H9 (cell line): ENCODE measurements at regions not wholly inside any gene's neighbourhood (a gene's known extent, or its start where the extent isn't known, plus 50 kb on each side); places are given as distances from the start of the nearest gene placed in this dataset.

Experiments
- DNase-seq: peaks from one replicate; pipeline ENCODE4 v3.0.0-alpha.2; 2017
- H2AFZ ChIP-seq: one replicate; pipeline ENCODE4 v1.6.1; 2013; ENCODE audit warnings: mild to moderate bottlenecking, low read length, control low read depth, moderate library complexity
- H2AK5ac ChIP-seq: 2 replicates; pipeline ENCODE4 v1.6.1; 2013; ENCODE audit warnings: low read length, control low read depth, mixed read lengths; ENCODE audit not compliant: insufficient read length
- H2BK120ac ChIP-seq: one replicate; pipeline ENCODE4 v1.6.1; 2013; ENCODE audit warnings: low read depth, mild to moderate bottlenecking, low read length, control low read depth, inconsistent platforms; ENCODE audit not compliant: poor library complexity, severe bottlenecking
- H2BK12ac ChIP-seq: 2 replicates; pipeline ENCODE4 v1.6.1; 2013; ENCODE audit warnings: low read length, control low read depth, mixed read lengths, low read depth; ENCODE audit not compliant: insufficient read length
- H2BK15ac ChIP-seq: 2 replicates; pipeline ENCODE4 v1.6.1; 2013; ENCODE audit warnings: low read depth, low read length, control low read depth
- H2BK20ac ChIP-seq: one replicate; pipeline ENCODE4 v1.6.1; 2013; ENCODE audit warnings: low read depth, mild to moderate bottlenecking, low read length, control low read depth, inconsistent platforms; ENCODE audit not compliant: poor library complexity, severe bottlenecking
- H2BK5ac ChIP-seq: 2 replicates; pipeline ENCODE4 v1.6.1; 2013; ENCODE audit warnings: low read length, control low read depth, mixed read lengths; ENCODE audit not compliant: insufficient read length
- H3K14ac ChIP-seq: 2 replicates; pipeline ENCODE4 v1.6.1; 2013; ENCODE audit warnings: low read length, control low read depth; ENCODE audit not compliant: insufficient read depth
- H3K18ac ChIP-seq: 2 replicates; pipeline ENCODE4 v1.6.1; 2013; ENCODE audit warnings: low read depth, mild to moderate bottlenecking, mixed read lengths, low read length, control low read depth; ENCODE audit not compliant: insufficient read length
- H3K23ac ChIP-seq: 2 replicates; pipeline ENCODE4 v1.6.1; 2013; ENCODE audit warnings: low read length, control low read depth, mixed read lengths, low read depth; ENCODE audit not compliant: insufficient read length
- H3K23me2 ChIP-seq: 2 replicates; pipeline ENCODE4 v1.6.1; 2013; ENCODE audit warnings: low read depth, mild to moderate bottlenecking, mixed read lengths, low read length, control low read depth; ENCODE audit not compliant: insufficient read length, poor library complexity, severe bottlenecking
- H3K27ac ChIP-seq: 2 replicates; pipeline ENCODE4 v1.5.1; 2013; ENCODE audit warnings: low read length, control low read depth, mixed read lengths, low read depth; ENCODE audit not compliant: insufficient read length
- H3K27me3 ChIP-seq: 2 replicates; pipeline ENCODE4 v1.6.1; 2013; ENCODE audit warnings: low read length, control low read depth, inconsistent platforms; ENCODE audit not compliant: insufficient read depth
- H3K4ac ChIP-seq: 2 replicates; pipeline ENCODE4 v1.6.1; 2013; ENCODE audit warnings: low read depth, mild to moderate bottlenecking, control low read depth, inconsistent platforms, low read length, moderate library complexity
- H3K4me1 ChIP-seq: 2 replicates; pipeline ENCODE4 v1.6.1; 2013; ENCODE audit warnings: low read length, control low read depth, inconsistent platforms; ENCODE audit not compliant: insufficient read depth
- H3K4me2 ChIP-seq: 2 replicates; pipeline ENCODE4 v1.6.1; 2013; ENCODE audit warnings: low read length, control low read depth, mixed read lengths; ENCODE audit not compliant: insufficient read length, insufficient read depth
- H3K56ac ChIP-seq: 2 replicates; pipeline ENCODE4 v1.6.1; 2013; ENCODE audit warnings: low read depth, mild to moderate bottlenecking, mixed read lengths, low read length, control low read depth; ENCODE audit not compliant: insufficient read length
- H3K79me1 ChIP-seq: 2 replicates; pipeline ENCODE4 v1.6.1; 2013; ENCODE audit warnings: low read depth, mild to moderate bottlenecking, moderate library complexity, low read length, control low read depth, inconsistent platforms; ENCODE audit not compliant: insufficient read depth, poor library complexity, severe bottlenecking
- H3K79me2 ChIP-seq: 2 replicates; pipeline ENCODE4 v1.6.1; 2013; ENCODE audit warnings: low read length, control low read depth, inconsistent platforms; ENCODE audit not compliant: insufficient read depth
- H3K9ac ChIP-seq: 2 replicates; pipeline ENCODE4 v1.6.1; 2013; ENCODE audit warnings: low read length, control low read depth, mixed read lengths; ENCODE audit not compliant: insufficient read length; ENCODE audit errors: extremely low read depth
- H3K9me3 ChIP-seq: one replicate; pipeline ENCODE4 v1.6.1; 2013; ENCODE audit warnings: low read depth, low read length, inconsistent platforms; ENCODE audit not compliant: control insufficient read depth
- H3T11ph ChIP-seq: one replicate; pipeline ENCODE4 v1.6.1; 2013; ENCODE audit warnings: mild to moderate bottlenecking, low read length, control low read depth, inconsistent platforms
- H4K20me1 ChIP-seq: one replicate; pipeline ENCODE4 v1.6.1; 2013; ENCODE audit not compliant: control insufficient read depth, insufficient read length, insufficient read depth
- H4K5ac ChIP-seq: 2 replicates; pipeline ENCODE4 v1.6.1; 2013; ENCODE audit warnings: low read depth, mild to moderate bottlenecking, mixed read lengths, low read length, control low read depth; ENCODE audit not compliant: insufficient read length
- H4K8ac ChIP-seq: replicated peaks from 2 replicates; pipeline ENCODE4 v1.6.1; 2013; ENCODE audit warnings: low read length, control low read depth, mixed read lengths, low read depth; ENCODE audit not compliant: insufficient read length
- H4K91ac ChIP-seq: 2 replicates; pipeline ENCODE4 v1.6.1; 2013; ENCODE audit warnings: low read depth, mild to moderate bottlenecking, moderate library complexity, mixed read lengths, low read length, control low read depth; ENCODE audit not compliant: insufficient read length
- H3K27ac Mint-ChIP-seq, 3 experiments: 2 replicates in 2 of 3; 3 replicates in 1 of 3; pipeline ENCODE4 v1.8.0; 2020 to 2021; ENCODE audit warnings: mixed read lengths in 3 of 3, mild to moderate bottlenecking in 1 of 3, moderate library complexity in 1 of 3
- H3K27me3 Mint-ChIP-seq: 2 replicates; pipeline ENCODE4 v1.8.0; 2021; ENCODE audit warnings: low read depth, mild to moderate bottlenecking, moderate library complexity, mixed read lengths
- H3K36me3 Mint-ChIP-seq, 3 experiments: 2 replicates in 2 of 3; 3 replicates in 1 of 3; pipeline ENCODE4 v1.8.0; 2020 to 2021; ENCODE audit warnings: low read depth in 3 of 3, mixed read lengths in 3 of 3; ENCODE audit not compliant: insufficient read depth in 1 of 3
- H3K4me1 Mint-ChIP-seq, 2 experiments: 2 replicates each; pipeline ENCODE4 v1.8.0; 2020; ENCODE audit warnings: mixed read lengths in 2 of 2
- H3K4me3 Mint-ChIP-seq, 2 experiments: 2 replicates in 1 of 2; 3 replicates in 1 of 2; pipeline ENCODE4 v1.8.0; 2020 to 2021; ENCODE audit warnings: mild to moderate bottlenecking in 2 of 2, mixed read lengths in 2 of 2, moderate library complexity in 1 of 2
- H3K9me3 Mint-ChIP-seq, 2 experiments: 2 replicates in 1 of 2; 3 replicates in 1 of 2; pipeline ENCODE4 v1.8.0; 2020; ENCODE audit warnings: mild to moderate bottlenecking in 2 of 2, mixed read lengths in 2 of 2, moderate library complexity in 1 of 2
- CTCF ChIP-seq: fragments of 200-600 bp; sonication (generic); conservative IDR thresholded peaks from 3 replicates; pipeline ENCODE4 v1.8.0; 2021; ENCODE audit warnings: antibody characterized with exemption, mild to moderate bottlenecking
- WGBS: extraction: QIAGEN DNeasy Blood & Tissue Kit; methylation state at CpG from one replicate; pipeline ENCODE4 v1.1.7; 2013; ENCODE audit warnings: missing lambda C conversion rate, low lambda C conversion rate, mixed read lengths; ENCODE audit not compliant: insufficient read length; ENCODE audit errors: extremely low coverage; 5-methylcytosine and 5-hydroxymethylcytosine counted together

GRCh38 chr13:83086948-83087347, 795.3 kb downstream of the SLITRK1 start:
- no peak overlapping the region for H2BK15ac ChIP-seq
- no peak overlapping the region for H3K18ac ChIP-seq
- H3K4me1 ChIP-seq, result no peaks in the 10 kb centered on the region
- H2AK5ac ChIP-seq, result no peak overlapping the region
- no peaks in the 10 kb centered on the region for H3K27me3 Mint-ChIP-seq
- no peak overlapping the region for H3K27ac ChIP-seq
- no CpG with 5 or more reads among the region's 1 CpG for WGBS
- no peak overlapping the region for H3K14ac ChIP-seq
- no peak overlapping the region for H2BK20ac ChIP-seq
- H3K9ac ChIP-seq, result no peak overlapping the region
- no peaks in the 10 kb centered on the region for H3K27me3 ChIP-seq
- H3K56ac ChIP-seq, result no peak overlapping the region
- H3T11ph ChIP-seq, result no peak overlapping the region
- no peaks in the 10 kb centered on the region for H3K23me2 ChIP-seq
- H2BK12ac ChIP-seq, result no peak overlapping the region
- H2BK5ac ChIP-seq, result no peak overlapping the region
- no peaks in the 10 kb centered on the region for H3K9me3 ChIP-seq
- no peaks in the 10 kb centered on the region for H3K79me2 ChIP-seq
- no peak overlapping the region for H3K4me2 ChIP-seq
- peaks cover 32 to 34% of the 10 kb centered on the region in 2 experiments for H3K9me3 Mint-ChIP-seq
- H4K20me1 ChIP-seq, result no peaks in the 10 kb centered on the region
- H3K36me3 Mint-ChIP-seq, result peaks cover 15 to 31% (median 17%) of the 10 kb centered on the region in 3 experiments
- DNase-seq, result no peak
- no peak overlapping the region for H4K8ac ChIP-seq
- H3K4me1 Mint-ChIP-seq, result no peaks in the 10 kb centered on the region
- TF ChIP-seq CTCF, result no peak
- H3K23ac ChIP-seq, result no peak overlapping the region
- H3K27ac Mint-ChIP-seq, result no peak overlapping the region
- H2AFZ ChIP-seq, result no peak overlapping the region
- H3K4me3 Mint-ChIP-seq, result no peak overlapping the region
- H3K79me1 ChIP-seq, result no peaks in the 10 kb centered on the region
- H3K4ac ChIP-seq, result no peak overlapping the region
- H2BK120ac ChIP-seq, result no peak overlapping the region
- no peak overlapping the region for H4K91ac ChIP-seq
- H4K5ac ChIP-seq, result no peak overlapping the region
